Sigmoid colon (tissue), 3 donors: ENCODE measurements at regions not wholly inside any gene's neighbourhood (a gene's known extent, or its start where the extent isn't known, plus 50 kb on each side); places are given as distances from the start of the nearest gene placed in this dataset.

Experiments used
- CTCF ChIP-seq, 4 experiments: fragments of 450-650 bp in 3 of 4; fragments of 200-600 bp in 1 of 4; IDR thresholded peaks; one replicate each; pipeline ENCODE4 v1.5.1; 2016 to 2019; ENCODE audit warnings: antibody characterized with exemption in 4 of 4, mild to moderate bottlenecking in 3 of 4, moderate library complexity in 2 of 4
- POLR2A ChIP-seq, 2 donors: fragments of 450-650 bp; IDR thresholded peaks; one replicate each; pipeline ENCODE4 v1.6.1; 2016; ENCODE audit warnings: antibody characterized with exemption in 2 of 2, mild to moderate bottlenecking in 2 of 2, moderate library complexity in 2 of 2

DNA sequence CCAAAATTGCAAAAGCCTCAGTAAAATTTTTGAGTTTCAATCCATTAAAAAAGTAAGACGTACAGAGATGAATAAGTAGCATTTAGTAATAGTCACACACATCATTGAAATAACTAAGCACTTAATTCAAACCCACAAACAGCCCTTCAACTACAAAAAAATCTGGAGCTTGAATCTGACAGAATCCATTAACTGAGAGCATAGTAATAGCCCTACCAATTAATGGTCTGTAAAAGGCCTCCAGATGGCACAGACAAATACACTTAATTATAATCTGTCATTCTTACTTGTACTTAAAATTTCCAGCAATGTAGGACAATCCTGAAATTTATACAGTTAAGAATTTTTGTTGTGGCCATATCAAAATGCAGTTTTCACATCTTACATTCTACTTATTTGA is 246.9 kb downstream of the VGLL3 start:
- TF ChIP-seq CTCF (IDR thresholded peaks at IDR 0.05), result no peak
- no peak for TF ChIP-seq POLR2A (IDR thresholded peaks at IDR 0.05)
